ENCODE measurements at regions not wholly inside any gene's neighbourhood (a gene's known extent, or its start where the extent isn't known, plus 50 kb on each side); places are given as distances from the start of the nearest gene placed in this dataset.

- Histone ChIP-seq H3K79me2 (ENCODE audit: control insufficient read depth, insufficient read depth, low read length) (no peaks in the 10 kb centered on the region), H3K4me3 (ENCODE audit: low read length) (no peak overlapping the region), H3K27ac (ENCODE audit: low read depth, low read length) (no peak overlapping the region), H2AK5ac (ENCODE audit: low read length) (no peak overlapping the region), H3K56ac (ENCODE audit: low read length) (no peak overlapping the region), H3K9ac (ENCODE audit: low read length) (no peak overlapping the region), H2BK5ac (ENCODE audit: low read length) (no peak overlapping the region), H3K79me1 (ENCODE audit: low read length) (no peaks in the 10 kb centered on the region), H3K27me3 (ENCODE audit: insufficient read depth, low read length, poor library complexity) (no peaks in the 10 kb centered on the region), H2BK15ac (replicated peaks; ENCODE audit: low read depth) (no peak overlapping the region), H3K4me1 (ENCODE audit: control insufficient read depth, low read depth, low read length) (no peaks in the 10 kb centered on the region), H3K4ac (ENCODE audit: low read depth, low read length) (no peak overlapping the region), H4K5ac (ENCODE audit: low read length) (no peak overlapping the region), H3K23ac (ENCODE audit: low read length) (no peak overlapping the region), H3K4me2 (ENCODE audit: low read length) (no peak overlapping the region), H3K18ac (ENCODE audit: low read length) (no peak overlapping the region), H3K36me3 (ENCODE audit: control insufficient read depth, insufficient read depth, low read length) (no peaks in the 10 kb centered on the region), H4K8ac (ENCODE audit: low read depth, low read length) (no peak overlapping the region), H2BK120ac (ENCODE audit: low read depth, low read length) (no peak overlapping the region)
- WGBS (ENCODE audit: extremely low coverage, insufficient coverage, low lambda C conversion rate), result no CpG with 5 or more reads among the region's 3 CpGs
- peak; percentile 22 for DNase-seq
Observed at GRCh38 chr19:31461814-31462539, 112.7 kb upstream of the TSHZ3 start.

GRCh38 chr19:31470229-31470939, 121.1 kb upstream of the TSHZ3 start:
- H4K5ac ChIP-seq (ENCODE audit: low read length), result no peak overlapping the region
- no peak overlapping the region for H3K4ac ChIP-seq (ENCODE audit: low read depth, low read length)
- no peak overlapping the region for H3K9ac ChIP-seq (ENCODE audit: low read length)
- H3K36me3 ChIP-seq (ENCODE audit: control insufficient read depth, insufficient read depth, low read length), result no peaks in the 10 kb centered on the region
- no peak overlapping the region for H3K4me3 ChIP-seq (ENCODE audit: low read length)
- H2AK5ac ChIP-seq (ENCODE audit: low read length), result no peak overlapping the region
- DNase-seq, result no peak
- no CpG with 5 or more reads among the region's 10 CpGs for WGBS (ENCODE audit: extremely low coverage, insufficient coverage, low lambda C conversion rate)
- H3K56ac ChIP-seq (ENCODE audit: low read length), result no peak overlapping the region
- no peak overlapping the region for H3K4me2 ChIP-seq (ENCODE audit: low read length)
- H2BK5ac ChIP-seq (ENCODE audit: low read length), result no peak overlapping the region
- no peak overlapping the region for H3K27ac ChIP-seq (ENCODE audit: low read depth, low read length)
- H3K18ac ChIP-seq (ENCODE audit: low read length), result no peak overlapping the region
- H4K8ac ChIP-seq (ENCODE audit: low read depth, low read length), result no peak overlapping the region
- H3K79me1 ChIP-seq (ENCODE audit: low read length), result no peaks in the 10 kb centered on the region
- H3K79me2 ChIP-seq (ENCODE audit: control insufficient read depth, insufficient read depth, low read length), result no peaks in the 10 kb centered on the region
- H3K23ac ChIP-seq (ENCODE audit: low read length), result no peak overlapping the region
- H3K27me3 ChIP-seq (ENCODE audit: insufficient read depth, low read length, poor library complexity), result no peaks in the 10 kb centered on the region
- no peak overlapping the region for H2BK120ac ChIP-seq (ENCODE audit: low read depth, low read length)
- H2BK15ac ChIP-seq (replicated peaks; ENCODE audit: low read depth), result no peak overlapping the region
- no peaks in the 10 kb centered on the region for H3K4me1 ChIP-seq (ENCODE audit: control insufficient read depth, low read depth, low read length)

GRCh38 chr19:31470952-31471351, 121.7 kb upstream of the TSHZ3 start:
- Histone ChIP-seq H3K4me3 (ENCODE audit: low read length) (no peak overlapping the region), H3K18ac (ENCODE audit: low read length) (no peak overlapping the region), H2BK15ac (replicated peaks; ENCODE audit: low read depth) (no peak overlapping the region), H3K4ac (ENCODE audit: low read depth, low read length) (no peak overlapping the region), H3K79me1 (ENCODE audit: low read length) (no peaks in the 10 kb centered on the region), H2AK5ac (ENCODE audit: low read length) (no peak overlapping the region), H2BK120ac (ENCODE audit: low read depth, low read length) (no peak overlapping the region), H2BK5ac (ENCODE audit: low read length) (no peak overlapping the region), H3K4me1 (ENCODE audit: control insufficient read depth, low read depth, low read length) (no peaks in the 10 kb centered on the region), H4K5ac (ENCODE audit: low read length) (no peak overlapping the region), H3K4me2 (ENCODE audit: low read length) (no peak overlapping the region), H3K23ac (ENCODE audit: low read length) (no peak overlapping the region), H3K27ac (ENCODE audit: low read depth, low read length) (no peak overlapping the region), H3K79me2 (ENCODE audit: control insufficient read depth, insufficient read depth, low read length) (no peaks in the 10 kb centered on the region), H3K56ac (ENCODE audit: low read length) (no peak overlapping the region), H3K9ac (ENCODE audit: low read length) (no peak overlapping the region), H3K36me3 (ENCODE audit: control insufficient read depth, insufficient read depth, low read length) (no peaks in the 10 kb centered on the region), H3K27me3 (ENCODE audit: insufficient read depth, low read length, poor library complexity) (no peaks in the 10 kb centered on the region), H4K8ac (ENCODE audit: low read depth, low read length) (no peak overlapping the region)
- DNase-seq, result no peak
- WGBS (ENCODE audit: extremely low coverage, insufficient coverage, low lambda C conversion rate), result no CpG with 5 or more reads among the region's 5 CpGs

DNA sequence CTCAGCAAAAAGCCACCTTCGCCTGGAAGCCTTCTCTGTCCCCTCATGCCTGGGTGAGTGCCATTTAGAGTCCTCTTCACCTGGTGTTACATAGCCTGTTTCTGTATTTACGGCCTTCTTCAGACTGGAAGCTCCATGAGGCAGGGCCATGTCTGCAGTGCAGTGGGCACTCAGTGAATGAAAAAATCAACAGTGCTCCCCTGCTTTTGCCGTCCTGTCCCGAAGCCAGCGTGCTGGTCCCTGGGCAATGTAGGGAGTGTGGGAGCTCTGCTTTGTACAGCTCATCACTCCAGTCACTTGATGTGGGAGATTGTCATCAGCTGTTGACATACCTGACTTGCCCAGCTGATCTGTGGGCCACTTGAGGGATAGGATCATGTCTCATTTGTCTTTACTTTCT, 129.0 kb upstream of the TSHZ3 start:
- no peak for DNase-seq
- H4K8ac ChIP-seq (ENCODE audit: low read depth, low read length), result no peak overlapping the region
- WGBS (ENCODE audit: extremely low coverage, insufficient coverage, low lambda C conversion rate), result no CpG with 5 or more reads among the region's 5 CpGs

GRCh38 chr19:31483226-31483857, 134.1 kb upstream of the TSHZ3 start:
- Histone ChIP-seq H3K4ac (ENCODE audit: low read depth, low read length) (no peak overlapping the region), H3K4me2 (ENCODE audit: low read length) (no peak overlapping the region), H2AK5ac (ENCODE audit: low read length) (no peak overlapping the region), H2BK15ac (replicated peaks; ENCODE audit: low read depth) (no peak overlapping the region), H3K36me3 (ENCODE audit: control insufficient read depth, insufficient read depth, low read length) (no peaks in the 10 kb centered on the region), H3K27ac (ENCODE audit: low read depth, low read length) (no peak overlapping the region), H3K4me3 (ENCODE audit: low read length) (no peak overlapping the region), H3K4me1 (ENCODE audit: control insufficient read depth, low read depth, low read length) (no peaks in the 10 kb centered on the region), H3K23ac (ENCODE audit: low read length) (no peak overlapping the region), H2BK120ac (ENCODE audit: low read depth, low read length) (no peak overlapping the region), H3K79me1 (ENCODE audit: low read length) (no peaks in the 10 kb centered on the region), H3K27me3 (ENCODE audit: insufficient read depth, low read length, poor library complexity) (no peaks in the 10 kb centered on the region), H3K18ac (ENCODE audit: low read length) (no peak overlapping the region), H4K5ac (ENCODE audit: low read length) (no peak overlapping the region), H2BK5ac (ENCODE audit: low read length) (no peak overlapping the region), H3K56ac (ENCODE audit: low read length) (no peak overlapping the region), H4K8ac (ENCODE audit: low read depth, low read length) (no peak overlapping the region), H3K79me2 (ENCODE audit: control insufficient read depth, insufficient read depth, low read length) (no peaks in the 10 kb centered on the region), H3K9ac (ENCODE audit: low read length) (no peak overlapping the region)
- no peak for DNase-seq

More for the DNA sequence above, 129.0 kb upstream of the TSHZ3 start:
- Histone ChIP-seq H3K4me1 (ENCODE audit: control insufficient read depth, low read depth, low read length) (no peaks in the 10 kb centered on the region), H3K27ac (ENCODE audit: low read depth, low read length) (no peak overlapping the region), H3K4me2 (ENCODE audit: low read length) (no peak overlapping the region), H3K27me3 (ENCODE audit: insufficient read depth, low read length, poor library complexity) (no peaks in the 10 kb centered on the region), H2AK5ac (ENCODE audit: low read length) (no peak overlapping the region), H3K79me1 (ENCODE audit: low read length) (no peaks in the 10 kb centered on the region), H3K4ac (ENCODE audit: low read depth, low read length) (no peak overlapping the region), H3K4me3 (ENCODE audit: low read length) (no peak overlapping the region), H3K36me3 (ENCODE audit: control insufficient read depth, insufficient read depth, low read length) (no peaks in the 10 kb centered on the region), H2BK5ac (ENCODE audit: low read length) (no peak overlapping the region), H3K23ac (ENCODE audit: low read length) (no peak overlapping the region), H2BK120ac (ENCODE audit: low read depth, low read length) (no peak overlapping the region), H3K79me2 (ENCODE audit: control insufficient read depth, insufficient read depth, low read length) (no peaks in the 10 kb centered on the region), H2BK15ac (replicated peaks; ENCODE audit: low read depth) (no peak overlapping the region), H4K5ac (ENCODE audit: low read length) (no peak overlapping the region), H3K56ac (ENCODE audit: low read length) (no peak overlapping the region), H3K18ac (ENCODE audit: low read length) (no peak overlapping the region), H3K9ac (ENCODE audit: low read length) (no peak overlapping the region)

Data from mesendoderm (in vitro differentiated cells).